HUES48 (cell line): ENCODE measurements at regions not wholly inside any gene's neighbourhood (a gene's known extent, or its start where the extent isn't known, plus 50 kb on each side); places are given as distances from the start of the nearest gene placed in this dataset.

Experiments
- H3K27ac ChIP-seq: one replicate; pipeline ENCODE4 v1.7.0; 2013; ENCODE audit warnings: low read depth, low read length, inconsistent platforms
- H3K27me3 ChIP-seq: 2 replicates; pipeline ENCODE4 v1.6.1; 2013; ENCODE audit warnings: mild to moderate bottlenecking, low read length; ENCODE audit not compliant: control insufficient read depth, insufficient read depth
- H3K36me3 ChIP-seq: 2 replicates; pipeline ENCODE4 v1.6.1; 2013; ENCODE audit warnings: low read length; ENCODE audit not compliant: control insufficient read depth, insufficient read depth
- H3K4me1 ChIP-seq: 2 replicates; pipeline ENCODE4 v1.6.1; 2013; ENCODE audit warnings: mild to moderate bottlenecking, low read length; ENCODE audit not compliant: control insufficient read depth, insufficient read depth
- H3K4me3 ChIP-seq: 2 replicates; pipeline ENCODE4 v1.5.1; 2013; ENCODE audit warnings: mild to moderate bottlenecking, low read depth, low read length
- H3K9ac ChIP-seq: 2 replicates; pipeline ENCODE4 v1.6.1; 2013; ENCODE audit warnings: mild to moderate bottlenecking, low read depth, low read length, moderate library complexity
- H3K9me3 ChIP-seq: 2 replicates; pipeline ENCODE4 v1.6.1; 2013; ENCODE audit warnings: low read length; ENCODE audit not compliant: control insufficient read depth, insufficient read depth

DNA sequence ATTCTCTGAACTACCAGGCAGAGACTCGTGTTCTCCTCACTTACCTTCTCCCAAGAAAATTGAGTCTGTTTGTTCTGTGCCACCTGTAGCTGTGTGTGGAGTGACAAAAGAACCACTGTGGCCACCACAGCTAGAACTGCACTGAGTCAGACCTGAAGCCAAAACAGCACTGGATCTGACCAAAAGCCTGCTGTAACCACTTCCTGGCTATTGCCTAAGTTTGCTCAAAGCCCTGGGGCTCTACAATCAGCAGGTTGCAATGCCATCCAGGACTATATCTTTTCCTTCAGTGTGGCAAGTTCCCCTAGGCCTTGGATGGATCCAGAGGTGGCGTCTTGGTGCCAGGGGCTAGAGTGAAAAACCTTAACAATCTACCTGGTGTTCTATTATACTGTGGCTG, 449.1 kb downstream of the FAM133A start:
- Histone ChIP-seq H3K27ac (no peak overlapping the region), H3K9me3 (no peaks in the 10 kb centered on the region), H3K9ac (no peak overlapping the region), H3K36me3 (no peaks in the 10 kb centered on the region), H3K27me3 (no peaks in the 10 kb centered on the region), H3K4me1 (no peaks in the 10 kb centered on the region), H3K4me3 (no peak overlapping the region)

DNA sequence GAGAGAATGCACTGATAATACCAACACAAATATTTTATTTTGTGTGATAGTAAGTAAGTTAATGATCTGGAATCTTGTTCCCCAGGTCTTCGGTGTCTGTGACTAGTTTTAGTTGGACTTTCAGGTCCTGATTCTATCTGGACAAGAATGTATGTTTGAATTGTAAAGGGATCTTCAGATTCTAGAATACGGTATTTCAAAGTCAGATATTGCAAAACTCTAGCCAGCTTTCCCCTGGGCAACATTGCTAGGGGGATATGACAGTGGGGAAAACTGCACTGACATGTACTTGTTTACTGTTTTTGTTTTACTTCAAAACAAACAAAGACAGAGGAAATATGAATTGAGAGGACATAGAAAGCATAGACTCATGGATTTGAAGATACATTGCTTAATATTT, 489.0 kb downstream of the FAM133A start:
- Histone ChIP-seq H3K9me3 (0 out of 2 replicates have a peak, but pooled peaks cover 3% of the 10 kb centered on the region), H3K9ac (no peak overlapping the region), H3K27ac (no peak overlapping the region), H3K36me3 (no peaks in the 10 kb centered on the region), H3K4me3 (no peak overlapping the region), H3K4me1 (no peaks in the 10 kb centered on the region), H3K27me3 (no peaks in the 10 kb centered on the region)

- no peaks in the 10 kb centered on the region for H3K27me3 ChIP-seq
- peaks cover 5% of the 10 kb centered on the region for H3K4me1 ChIP-seq
- no peaks in the 10 kb centered on the region for H3K36me3 ChIP-seq
- no peak overlapping the region for H3K9ac ChIP-seq
- no peak overlapping the region for H3K4me3 ChIP-seq
- no peak overlapping the region for H3K27ac ChIP-seq
- H3K9me3 ChIP-seq, result peaks cover 11% of the 10 kb centered on the region
These were observed 504.3 kb downstream of the FAM133A start for GRCh38 chrX:94178145-94178788.

DNA sequence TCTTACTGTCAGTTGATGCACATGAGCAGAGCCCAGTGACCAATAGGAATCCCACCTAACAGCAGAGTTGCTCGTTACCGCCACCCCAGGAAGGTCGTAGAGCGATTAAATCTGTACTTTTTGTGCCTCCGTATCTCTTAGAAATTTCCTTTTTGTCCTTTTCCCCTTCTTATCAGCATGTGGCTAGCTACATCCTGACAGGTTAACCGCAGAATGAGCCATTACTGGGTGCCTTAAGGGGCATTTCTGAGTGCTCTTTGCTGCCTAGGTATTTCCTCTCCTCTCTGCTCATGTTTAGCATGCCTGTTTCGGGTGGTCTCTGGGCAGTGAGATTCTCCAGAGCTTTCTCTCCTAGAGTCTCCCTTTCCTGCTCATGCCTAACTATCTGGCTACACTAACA, 530.5 kb downstream of the FAM133A start:
- Histone ChIP-seq H3K27ac (no peak overlapping the region), H3K4me1 (no peaks in the 10 kb centered on the region), H3K9me3 (no peaks in the 10 kb centered on the region), H3K9ac (no peak overlapping the region), H3K36me3 (no peaks in the 10 kb centered on the region), H3K4me3 (no peak overlapping the region), H3K27me3 (no peaks in the 10 kb centered on the region)

- Histone ChIP-seq H3K4me3 (no peak overlapping the region; the same call in 1 of the 2 replicates), H3K27ac (peak overlapping the region; percentile 56), H3K9ac (no peak overlapping the region), H3K9me3 (0 out of 2 replicates have a peak, but pooled peaks cover 3% of the 10 kb centered on the region), H3K4me1 (peaks cover 20% of the 10 kb centered on the region), H3K36me3 (no peaks in the 10 kb centered on the region), H3K27me3 (no peaks in the 10 kb centered on the region)
These were observed 542.7 kb downstream of the FAM133A start for GRCh38 chrX:94216738-94217137.

DNA sequence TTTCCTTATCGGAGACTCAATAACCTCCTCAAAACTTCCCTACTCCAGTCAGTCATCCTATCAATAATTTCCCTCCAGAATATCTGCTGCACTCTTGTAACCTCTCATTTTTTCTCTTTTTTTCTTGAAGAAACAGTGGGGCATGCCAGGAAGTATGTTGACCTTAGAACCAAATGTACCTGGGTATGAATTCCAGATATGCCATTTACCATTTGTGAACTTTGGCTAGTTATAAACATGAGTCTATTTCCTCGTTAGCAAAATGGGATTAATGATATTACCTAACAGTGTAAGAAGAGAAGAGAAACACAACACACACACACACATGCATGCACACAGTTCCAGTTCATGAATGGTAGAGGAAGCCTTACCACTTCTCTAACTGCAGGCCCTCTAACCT, 578.2 kb downstream of the FAM133A start:
- H3K9ac ChIP-seq, result no peak overlapping the region

GRCh38 chrX:94256396-94256795, 582.4 kb downstream of the FAM133A start:
- no peaks in the 10 kb centered on the region for H3K9me3 ChIP-seq
- no peaks in the 10 kb centered on the region for H3K36me3 ChIP-seq
- H3K27me3 ChIP-seq, result no peaks in the 10 kb centered on the region
- no peak overlapping the region for H3K4me3 ChIP-seq
- no peak overlapping the region for H3K27ac ChIP-seq
- H3K9ac ChIP-seq, result no peak overlapping the region
- H3K4me1 ChIP-seq, result no peaks in the 10 kb centered on the region

More for the DNA sequence above, 578.2 kb downstream of the FAM133A start:
- Histone ChIP-seq H3K27ac (no peak overlapping the region), H3K27me3 (no peaks in the 10 kb centered on the region), H3K4me1 (0 out of 2 replicates have a peak, but pooled peaks cover 6% of the 10 kb centered on the region), H3K36me3 (no peaks in the 10 kb centered on the region), H3K9me3 (no peaks in the 10 kb centered on the region), H3K4me3 (no peak overlapping the region)

- Histone ChIP-seq H3K4me3 (no peak overlapping the region), H3K27ac (no peak overlapping the region), H3K9ac (no peak overlapping the region), H3K36me3 (no peaks in the 10 kb centered on the region), H3K9me3 (no peaks in the 10 kb centered on the region; the same call in none of the 2 replicates), H3K27me3 (no peaks in the 10 kb centered on the region), H3K4me1 (no peaks in the 10 kb centered on the region)
These were observed 591.3 kb downstream of the FAM133A start for GRCh38 chrX:94265323-94265722.

- no peaks in the 10 kb centered on the region for H3K36me3 ChIP-seq
- peaks cover 23% of the 10 kb centered on the region for H3K4me1 ChIP-seq
- H3K27ac ChIP-seq, result peak overlapping the region; percentile 70
- H3K9me3 ChIP-seq, result peaks cover 17% of the 10 kb centered on the region
- peak overlapping the region; percentile 31; the same call in 1 of the 2 replicates for H3K4me3 ChIP-seq
- no peaks in the 10 kb centered on the region for H3K27me3 ChIP-seq
- no peak overlapping the region for H3K9ac ChIP-seq
These were observed 614.3 kb downstream of the FAM133A start for GRCh38 chrX:94288325-94288724.

GRCh38 chrX:94288972-94289371, 615.0 kb downstream of the FAM133A start:
- Histone ChIP-seq H3K27me3 (no peaks in the 10 kb centered on the region), H3K9me3 (peaks cover 13% of the 10 kb centered on the region), H3K4me3 (peak overlapping the region; percentile 31; the same call in 1 of the 2 replicates), H3K9ac (no peak overlapping the region), H3K36me3 (no peaks in the 10 kb centered on the region), H3K4me1 (peaks cover 23% of the 10 kb centered on the region), H3K27ac (peak overlapping the region; percentile 70)

- H3K27ac ChIP-seq, result no peak overlapping the region
- H3K36me3 ChIP-seq, result no peaks in the 10 kb centered on the region
- H3K27me3 ChIP-seq, result no peaks in the 10 kb centered on the region
- H3K4me1 ChIP-seq, result peaks cover 4% of the 10 kb centered on the region; the same call in 1 of the 2 replicates
- peaks cover 43% of the 10 kb centered on the region for H3K9me3 ChIP-seq
- H3K4me3 ChIP-seq, result no peak overlapping the region
- no peak overlapping the region for H3K9ac ChIP-seq
These were observed 628.4 kb downstream of the FAM133A start for GRCh38 chrX:94302446-94302845.
